ENCODE measurements at regions not wholly inside any gene's neighbourhood (a gene's known extent, or its start where the extent isn't known, plus 50 kb on each side); places are given as distances from the start of the nearest gene placed in this dataset.
A peak's percentile ranks its signal among the peaks of the same experiment; 100 is the strongest.
"Not testable (repeated sequence)": the region's sequence is repeated elsewhere in the genome, so short reads cannot be mapped to it uniquely, and the experiment has no call there.

DNA sequence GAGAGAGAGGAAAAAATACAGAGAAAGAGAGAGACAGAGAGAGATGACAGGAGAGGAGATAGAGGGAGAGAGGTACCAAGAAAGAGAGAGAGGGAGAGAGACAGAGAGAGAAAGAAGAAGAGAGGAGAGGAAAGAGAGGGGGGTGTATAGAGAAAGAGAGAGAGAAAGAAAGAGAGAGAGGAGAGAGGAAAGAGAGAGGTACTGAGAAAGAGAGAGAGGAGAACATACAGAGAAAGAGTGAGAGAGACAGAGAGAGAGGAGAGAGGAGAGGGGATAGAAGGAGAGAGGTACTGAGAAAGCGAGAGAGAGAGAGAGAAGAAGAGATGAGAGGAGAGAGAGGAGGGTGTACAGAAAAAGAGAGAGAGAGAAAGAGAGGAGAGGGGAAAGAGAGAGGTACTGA, 269.4 kb downstream of the CRLF2 start:
- DNase-seq, result no peak

DNA sequence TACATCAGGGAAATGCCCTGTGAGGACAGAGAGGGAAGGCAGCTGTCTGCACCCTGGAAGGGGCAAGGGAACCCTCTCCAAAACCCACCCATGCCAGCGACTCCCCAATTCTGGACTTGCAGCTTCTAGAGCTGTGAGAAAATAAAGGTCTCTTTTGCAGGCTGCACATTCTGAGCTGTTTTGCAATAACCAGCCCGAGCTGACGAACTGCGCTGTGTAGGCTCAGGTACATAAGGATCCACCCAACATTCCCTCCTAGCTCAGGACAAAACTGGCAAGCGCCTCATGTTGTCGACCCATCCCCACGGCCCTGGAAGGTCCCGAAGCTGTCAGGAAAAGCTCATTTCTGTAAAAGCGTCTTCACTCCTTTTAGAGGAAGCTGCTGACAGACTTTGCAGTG, 271.8 kb downstream of the CRLF2 start:
- no peak for DNase-seq

DNA sequence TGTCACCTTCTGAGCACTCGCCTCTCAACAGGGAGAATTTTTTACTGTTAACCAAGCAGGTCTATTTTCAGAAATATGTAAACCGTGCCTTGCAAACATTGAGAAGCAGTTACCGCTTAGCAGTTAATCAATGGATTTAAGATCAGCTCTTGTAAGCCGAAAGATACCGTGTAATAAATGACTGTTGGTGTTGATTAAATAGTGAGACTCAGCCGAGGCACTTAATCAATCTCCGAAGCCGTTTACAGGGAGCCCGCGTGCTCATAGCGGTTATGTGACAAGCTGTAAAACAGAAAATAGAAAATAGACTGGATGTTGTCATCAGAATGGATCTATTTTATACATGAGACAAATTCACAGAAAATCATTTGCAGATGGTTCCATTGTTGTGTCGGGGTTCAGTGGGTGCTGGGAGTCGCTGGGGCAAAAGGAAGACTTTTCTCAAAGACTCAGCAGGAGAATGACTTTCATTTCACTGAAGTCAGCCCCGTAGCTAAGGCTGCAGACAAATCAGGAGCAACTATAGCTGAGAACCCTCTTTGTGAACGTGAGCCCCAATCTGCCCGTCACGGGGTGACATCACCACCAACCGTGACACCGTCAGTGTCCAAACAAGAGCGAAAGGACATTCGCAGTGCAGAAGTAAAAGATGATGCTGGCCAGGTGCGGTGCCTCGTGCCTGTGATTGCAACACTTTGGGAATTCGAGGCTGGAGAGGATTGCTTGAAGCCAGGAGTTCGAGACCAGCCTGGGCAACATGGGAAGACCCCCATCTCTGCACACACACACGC, 275.3 kb downstream of the CRLF2 start:
- no peak for DNase-seq

DNA sequence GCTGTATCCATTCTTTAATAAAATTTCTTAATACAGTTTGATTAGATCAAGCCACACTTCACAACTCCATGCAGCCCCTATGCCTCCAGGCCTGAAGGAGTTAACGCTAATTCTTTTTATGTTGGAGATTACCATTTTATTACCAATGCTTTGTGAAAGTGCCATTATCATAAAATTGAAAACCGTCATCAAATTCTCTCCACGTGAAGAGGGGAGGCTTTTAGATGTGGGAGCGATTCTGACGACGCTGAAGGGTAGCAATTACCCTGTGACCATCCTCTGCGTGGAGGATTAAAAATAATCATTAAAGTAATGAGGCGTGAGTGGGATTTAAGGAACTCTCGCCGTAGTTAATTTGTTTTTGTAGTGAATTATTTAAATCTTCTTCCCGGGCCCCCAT, 278.8 kb downstream of the CRLF2 start:
- no peak for DNase-seq

DNA sequence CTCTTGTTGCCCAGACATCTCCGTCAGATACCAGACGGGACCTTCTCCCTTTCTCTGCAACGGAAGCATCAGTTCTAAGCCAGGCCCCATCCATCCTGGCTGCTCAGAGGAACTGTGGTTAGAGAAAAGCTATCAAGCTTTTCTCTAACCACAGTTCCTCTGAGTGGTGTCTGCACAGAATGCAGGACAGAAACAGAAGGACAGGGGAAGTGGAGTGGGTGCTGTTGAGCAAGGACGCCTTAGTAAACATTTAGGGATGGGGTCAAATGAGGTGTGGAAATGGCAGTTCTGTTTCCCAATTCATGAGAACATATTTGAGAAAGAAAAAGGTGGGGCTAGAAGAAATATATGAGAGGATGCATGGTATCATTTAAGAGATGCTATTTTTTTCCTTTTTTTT, 283.8 kb downstream of the CRLF2 start:
- no peak for DNase-seq

DNA sequence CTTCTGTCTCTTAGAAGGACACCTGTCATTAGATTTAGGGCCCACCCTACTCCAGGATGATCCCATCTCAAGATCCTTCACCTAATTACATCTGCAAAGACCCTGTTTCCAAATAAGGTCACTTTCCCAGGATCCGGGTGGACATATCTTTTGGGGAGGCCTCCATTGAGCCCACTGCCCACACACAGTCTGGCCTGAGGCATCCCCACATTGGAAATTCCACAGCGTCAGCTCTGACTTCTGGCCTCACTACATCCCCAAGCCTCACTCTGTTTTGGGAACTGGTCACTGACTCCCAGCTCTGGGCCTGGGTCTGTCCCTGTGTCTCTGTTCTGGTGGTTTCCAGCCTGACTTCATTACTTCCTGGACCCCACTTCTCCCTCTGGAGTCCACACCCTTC, 285.5 kb downstream of the CRLF2 start:
- no peak for DNase-seq

DNA sequence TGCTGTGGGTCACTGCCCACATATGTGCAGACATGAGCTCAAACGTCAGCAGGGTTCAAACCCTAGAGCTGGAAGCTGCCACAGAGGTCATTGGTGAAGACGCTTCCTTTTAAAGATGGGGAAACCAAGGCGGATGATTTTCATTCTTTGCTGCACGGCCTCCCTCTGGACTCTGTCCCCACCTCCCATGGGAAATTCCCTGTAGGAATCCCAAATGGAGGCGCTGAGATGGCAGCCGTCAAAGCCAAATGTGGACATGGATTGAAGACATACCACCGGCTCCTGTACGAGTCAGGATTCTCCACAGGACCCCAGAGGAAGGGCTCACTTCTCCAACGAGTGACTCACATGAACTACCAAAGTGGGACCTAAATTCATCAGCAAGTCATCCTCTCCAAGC, 286.4 kb downstream of the CRLF2 start:
- no peak for DNase-seq

DNA sequence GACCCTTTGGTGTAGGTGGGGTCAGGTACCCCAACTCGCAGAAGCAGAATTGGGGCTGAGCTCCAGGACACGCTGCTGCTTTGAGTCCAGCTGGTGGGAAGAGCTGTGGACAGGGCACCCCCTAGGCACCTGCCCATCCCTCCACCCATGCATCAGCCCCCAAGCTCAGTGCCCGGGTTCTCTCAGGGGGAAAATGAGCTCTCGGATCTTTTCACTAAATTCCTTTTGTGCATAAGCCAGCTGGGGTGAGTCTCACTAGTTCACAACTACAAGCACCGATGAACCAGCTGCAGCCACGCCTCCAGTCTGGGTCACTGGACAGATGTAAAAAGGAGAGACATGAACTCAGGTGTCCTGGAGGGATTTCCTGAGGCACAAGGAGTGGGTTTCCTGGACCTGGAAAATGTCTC, 286.8 kb downstream of the CRLF2 start:
- DNase-seq, result no peak

DNA sequence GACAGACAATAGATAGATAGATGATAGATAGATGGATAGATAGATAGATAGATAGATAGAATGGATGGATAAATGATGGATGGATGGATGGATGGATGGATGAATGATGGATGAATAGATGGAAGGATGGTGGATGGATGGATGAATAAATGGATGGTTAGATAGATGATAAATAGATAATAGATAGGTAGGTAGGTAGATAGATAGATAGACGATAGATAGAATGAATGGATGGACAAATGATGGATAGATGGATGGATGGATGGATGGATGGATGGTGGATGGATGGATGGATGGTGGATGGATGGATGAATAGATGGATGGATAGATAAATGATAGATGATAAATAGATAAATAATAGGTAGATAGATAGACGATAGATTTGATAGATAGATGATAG, 287.4 kb downstream of the CRLF2 start:
- no peak for DNase-seq

DNA sequence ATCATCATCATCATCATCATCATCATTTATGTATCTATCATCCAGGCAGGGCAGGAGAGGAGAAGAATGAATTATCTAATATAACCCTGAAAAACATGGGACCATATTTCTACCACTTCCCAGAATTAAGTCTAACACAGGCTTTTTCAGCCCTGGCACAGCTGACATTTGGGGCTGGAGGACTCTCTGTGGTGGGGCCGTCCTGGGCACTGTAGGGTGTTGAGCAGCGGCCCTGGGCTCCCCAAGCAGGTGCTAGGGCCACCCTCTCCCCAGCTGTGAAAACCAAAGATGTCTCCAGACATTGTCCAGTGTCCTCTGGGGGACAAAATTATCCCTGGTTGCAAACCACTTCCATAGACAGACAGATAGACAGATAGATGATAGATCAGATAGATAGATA, 288.4 kb downstream of the CRLF2 start:
- DNase-seq, result no peak

DNA sequence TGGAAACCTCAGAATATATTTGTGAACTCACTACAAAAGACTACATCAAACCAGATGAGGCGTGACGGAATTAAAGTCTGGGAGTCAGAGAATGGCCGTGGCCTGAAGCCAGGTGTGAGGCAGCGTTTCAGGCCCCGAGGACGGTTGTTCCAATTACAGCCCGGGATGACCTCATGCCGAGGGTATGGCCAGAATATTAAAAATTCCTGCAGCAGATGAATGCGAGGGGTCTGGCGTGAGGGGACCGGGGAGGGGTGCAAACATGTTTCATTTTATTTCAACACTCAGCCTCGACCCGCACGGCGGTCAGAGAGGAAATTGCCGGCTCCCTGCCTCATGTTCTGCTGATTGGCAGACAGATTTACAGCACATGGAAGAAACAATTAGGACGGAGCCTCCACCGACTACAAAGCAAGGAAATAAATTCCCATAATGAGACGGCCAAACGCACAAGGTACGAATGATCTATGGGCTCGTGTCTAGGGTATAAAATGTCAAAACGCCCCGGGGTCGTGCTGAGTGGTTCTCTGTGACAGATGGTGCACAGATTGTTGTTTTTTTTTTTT, 289.7 kb downstream of the SHOX start:
- no peak for DNase-seq

DNA sequence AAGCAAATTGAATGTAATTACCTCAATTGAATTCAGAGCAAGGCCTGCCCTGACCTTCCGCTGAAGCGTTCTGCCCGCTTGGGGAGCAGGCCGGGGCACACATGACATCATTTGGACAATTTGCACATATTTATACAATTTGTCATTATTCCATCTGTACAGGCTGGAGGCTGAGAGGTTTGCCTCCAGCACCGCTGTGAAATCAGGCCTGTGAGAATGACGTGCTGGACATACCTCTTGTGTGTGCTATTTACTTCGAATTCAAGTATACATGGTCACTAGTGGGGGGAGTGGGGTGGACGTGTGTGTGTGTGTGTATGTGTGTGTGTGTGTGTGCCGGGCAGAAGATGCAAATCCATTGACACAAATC, 285.6 kb downstream of the SHOX start:
- DNase-seq, result no peak

DNA sequence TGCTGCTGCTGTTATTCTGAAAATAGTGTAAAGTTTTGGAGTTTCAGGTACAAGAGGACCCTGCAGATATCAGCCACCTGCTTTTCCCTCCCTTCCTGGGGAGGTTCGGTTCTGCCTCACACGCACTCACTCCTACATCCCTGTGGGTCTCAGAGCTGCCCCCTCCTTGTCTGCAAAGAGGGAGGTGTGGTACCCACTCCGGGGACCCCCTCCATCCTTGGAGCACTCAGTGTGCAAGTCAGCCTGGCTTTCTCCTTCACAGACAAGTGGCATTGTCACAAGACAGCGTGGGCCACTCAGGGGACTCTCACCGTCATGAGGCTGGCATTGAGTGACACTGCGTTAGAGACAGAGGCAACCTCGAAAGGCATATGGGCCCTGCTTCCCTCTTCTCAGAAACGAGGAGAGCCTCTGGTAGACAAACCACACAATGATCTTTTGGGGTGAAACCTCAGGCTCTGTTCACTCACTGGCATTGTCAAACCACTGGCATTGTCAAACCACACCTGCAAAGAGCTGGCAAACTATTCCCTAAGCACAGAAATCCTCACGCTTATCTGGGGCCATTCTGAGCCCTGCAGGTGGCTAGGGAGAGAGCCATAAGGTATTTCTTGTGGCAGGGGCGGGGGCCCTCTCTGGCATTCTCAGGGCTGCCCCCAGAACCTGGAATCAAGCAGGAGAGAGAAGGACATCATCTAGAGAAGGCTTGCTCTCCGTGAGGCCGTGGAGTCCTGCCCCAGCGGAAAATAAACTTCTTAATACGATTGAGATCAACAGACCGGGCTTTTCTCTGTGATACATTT, 285.0 kb downstream of the SHOX start:
- peak; percentile 4 for DNase-seq

DNA sequence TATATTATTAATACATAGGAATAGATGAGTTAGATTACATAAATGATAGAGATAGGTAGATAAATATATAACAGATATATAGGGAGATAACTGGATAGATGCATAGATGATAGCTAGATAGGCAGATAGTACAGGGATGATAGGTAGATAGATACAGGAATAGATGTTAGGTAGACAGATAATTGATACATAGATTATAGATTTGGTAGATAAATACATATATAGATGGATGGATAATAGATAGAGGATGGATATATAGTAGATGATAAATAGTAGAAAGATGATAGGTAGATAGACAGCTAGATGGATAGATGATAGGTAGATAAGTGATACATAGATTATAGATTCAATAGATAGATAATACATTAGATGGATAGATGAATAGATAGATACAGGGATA, 283.6 kb downstream of the SHOX start:
- no peak for DNase-seq

DNA sequence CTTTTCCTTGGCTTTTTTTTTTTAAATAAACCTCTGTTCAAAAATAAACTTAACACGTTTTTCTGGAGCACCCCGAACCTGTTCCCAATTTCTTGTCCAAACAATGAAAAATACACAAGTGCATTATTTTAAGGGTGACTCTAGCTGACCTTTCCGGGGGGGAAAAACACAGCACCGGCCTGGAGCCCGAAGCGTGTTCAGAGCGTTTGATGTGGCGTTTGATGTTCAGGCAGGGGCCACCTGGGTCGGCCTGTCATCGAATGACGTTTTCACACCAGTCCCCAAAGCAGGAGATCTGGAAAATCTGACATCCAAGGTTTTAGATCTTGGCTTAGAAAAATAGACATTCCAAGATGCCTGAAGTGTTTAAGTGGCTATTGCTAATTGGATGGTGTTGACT, 282.1 kb downstream of the SHOX start:
- no peak for DNase-seq

DNA sequence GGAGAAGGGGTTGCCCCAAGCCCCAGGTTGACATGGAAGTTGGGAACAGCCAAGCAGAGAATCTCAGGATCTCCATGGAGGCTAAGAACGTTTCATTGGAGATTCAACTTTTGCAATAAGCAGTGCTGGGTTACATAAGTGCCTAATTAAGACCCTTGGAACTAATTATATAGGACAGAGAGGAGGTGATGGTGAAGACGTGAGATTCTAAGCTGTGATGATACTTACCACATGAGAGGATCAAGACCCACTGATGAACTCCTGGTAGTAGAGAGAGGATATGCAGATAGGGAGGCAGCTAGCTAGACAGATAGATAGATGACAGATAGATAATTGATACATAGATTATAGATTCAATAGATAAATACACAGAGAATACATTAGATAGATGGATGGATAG, 278.5 kb downstream of the SHOX start:
- not testable (repeated sequence) for DNase-seq

DNA sequence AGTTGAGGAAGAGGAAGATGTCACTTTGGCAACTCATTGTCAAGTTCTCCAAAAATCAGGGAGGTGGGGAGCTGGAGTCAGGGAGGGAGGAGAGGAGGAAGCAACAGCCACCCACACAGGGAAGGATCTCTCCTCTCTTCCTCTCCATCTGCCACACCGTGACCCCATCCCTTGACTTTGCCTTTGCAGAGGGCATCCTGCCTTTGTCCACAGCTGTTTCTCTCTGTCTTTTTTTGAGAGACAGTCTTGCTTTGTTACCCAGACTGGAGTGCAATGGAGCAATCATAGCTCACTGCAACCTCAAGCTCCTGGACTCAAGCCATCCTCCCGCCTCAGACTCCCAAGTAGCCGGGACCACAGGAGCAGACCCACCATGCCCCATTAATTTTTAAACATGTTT, 276.0 kb downstream of the SHOX start:
- DNase-seq, result no peak

DNA sequence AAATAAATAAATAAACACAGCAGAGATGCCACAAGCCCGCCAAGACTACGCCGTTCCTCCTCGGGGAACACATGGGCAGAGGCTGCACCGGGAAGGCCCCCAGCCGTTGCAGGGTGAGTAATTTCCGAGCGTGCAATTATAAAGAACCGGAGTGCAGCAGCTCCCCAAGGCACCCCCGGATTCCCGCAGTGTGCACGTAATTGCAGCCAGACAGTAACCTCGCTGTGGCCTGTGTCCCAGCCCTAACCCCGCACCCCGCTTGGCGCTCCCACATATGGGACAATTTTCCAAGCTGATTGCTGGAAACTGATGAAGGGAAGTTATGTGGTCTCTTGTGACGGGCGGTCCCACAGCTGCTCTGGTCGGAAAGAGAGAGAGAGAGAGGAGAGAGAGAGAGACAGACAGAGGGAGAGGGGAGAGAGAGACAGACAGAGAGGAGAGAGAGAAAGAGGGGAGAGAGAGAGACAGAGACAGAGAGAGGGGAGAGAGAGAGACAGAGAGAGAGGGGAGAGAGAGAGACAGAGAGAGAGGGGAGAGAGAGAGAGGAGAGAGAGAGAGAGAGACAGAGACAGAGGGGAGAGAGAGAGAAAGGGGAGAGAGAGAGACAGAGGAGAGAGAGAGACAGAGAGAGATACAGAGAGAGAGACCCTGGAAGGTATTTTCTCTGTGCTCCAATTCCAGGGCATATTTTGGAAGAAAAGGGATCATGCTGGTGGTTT, 275.4 kb downstream of the SHOX start:
- DNase-seq, result no peak

DNA sequence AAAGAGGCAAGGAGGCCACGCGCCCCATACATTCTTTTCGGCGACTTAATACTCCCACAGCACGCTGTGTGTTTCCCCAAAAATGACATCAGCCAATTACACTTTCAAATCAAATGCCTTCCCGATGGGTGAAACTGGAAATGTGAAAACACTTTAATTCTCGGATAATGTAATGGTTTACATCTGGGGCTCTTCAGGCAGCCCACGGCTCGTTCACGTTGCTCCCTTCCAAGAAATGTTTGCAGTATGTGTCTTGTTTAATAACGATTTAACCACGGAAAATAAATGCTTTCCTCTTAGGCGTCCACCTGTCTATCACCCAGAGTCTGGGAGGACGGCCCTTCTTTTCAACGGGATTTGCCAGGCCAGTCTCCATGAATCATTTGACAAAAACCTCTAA, 272.5 kb downstream of the SHOX start:
- no peak for DNase-seq

DNA sequence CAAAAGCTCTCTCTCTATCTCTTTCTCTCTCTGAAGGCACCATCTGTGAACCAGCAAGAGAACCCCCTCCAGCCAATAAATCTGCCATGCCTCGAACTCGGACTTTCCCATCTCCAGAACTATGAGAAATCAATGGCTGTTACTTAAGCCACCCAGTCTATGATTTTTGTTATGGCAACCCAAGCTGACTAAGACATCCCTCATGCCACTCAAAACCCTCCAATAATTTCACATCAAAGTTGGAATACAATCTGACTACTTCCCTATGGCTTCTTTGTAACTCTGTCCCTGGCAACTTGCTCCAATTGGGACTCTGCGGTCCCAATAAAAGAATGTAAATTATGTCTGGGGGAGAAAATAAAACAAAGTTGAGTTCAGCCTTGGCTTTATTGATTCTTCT, 265.7 kb downstream of the SHOX start:
- no peak for DNase-seq

DNA sequence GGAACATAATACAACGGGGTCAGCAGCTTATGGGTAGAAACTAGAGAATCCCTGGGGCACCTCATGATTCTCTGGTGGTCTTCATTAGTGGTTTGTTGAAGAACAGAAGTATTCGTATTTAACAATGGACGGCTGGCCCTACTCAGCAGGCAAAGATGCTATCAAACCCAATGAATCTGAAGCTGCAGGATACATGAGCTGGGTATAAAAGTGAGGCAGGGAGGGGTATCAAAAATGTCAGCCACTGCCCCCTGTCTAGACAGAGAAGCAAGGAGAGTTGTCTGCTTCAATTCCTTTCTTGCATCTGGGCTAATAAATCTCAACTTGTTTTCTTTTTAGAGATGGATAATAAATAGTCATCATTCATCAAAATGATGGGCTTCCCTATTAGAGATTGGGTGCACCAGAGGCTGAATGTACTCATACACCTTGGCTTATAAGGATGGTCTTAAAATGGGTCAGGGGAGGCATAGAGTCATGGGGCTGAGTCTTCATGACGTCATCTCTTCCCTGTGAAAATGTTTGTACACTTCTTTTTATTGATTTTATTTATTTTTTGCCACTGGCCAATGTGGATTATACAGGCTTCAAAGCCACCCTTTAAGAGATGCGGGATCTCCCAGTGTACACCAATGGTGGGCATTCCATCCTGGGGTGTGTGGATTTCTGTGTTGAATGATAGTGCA, 259.5 kb downstream of the SHOX start:
- no peak for DNase-seq

DNA sequence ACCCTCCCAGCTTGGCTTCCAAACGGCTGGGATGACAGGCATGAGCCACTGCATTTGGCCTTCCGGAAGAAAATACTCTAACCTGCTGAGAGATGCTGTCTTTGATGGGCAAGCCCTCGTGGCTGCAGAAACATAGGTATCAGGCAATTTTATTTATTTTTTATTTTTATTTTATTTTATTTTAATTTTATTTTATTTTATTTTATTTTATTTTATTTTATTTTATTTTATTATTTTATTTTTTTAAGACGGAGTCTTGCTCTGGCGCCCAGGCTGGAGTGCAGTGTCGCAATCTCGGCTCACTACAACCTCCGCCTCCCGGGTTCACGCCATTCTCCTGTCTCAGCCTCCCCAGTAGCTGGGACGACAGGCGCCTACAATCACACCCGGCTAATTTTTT, 257.1 kb downstream of the SHOX start:
- DNase-seq, result not testable (repeated sequence)

DNA sequence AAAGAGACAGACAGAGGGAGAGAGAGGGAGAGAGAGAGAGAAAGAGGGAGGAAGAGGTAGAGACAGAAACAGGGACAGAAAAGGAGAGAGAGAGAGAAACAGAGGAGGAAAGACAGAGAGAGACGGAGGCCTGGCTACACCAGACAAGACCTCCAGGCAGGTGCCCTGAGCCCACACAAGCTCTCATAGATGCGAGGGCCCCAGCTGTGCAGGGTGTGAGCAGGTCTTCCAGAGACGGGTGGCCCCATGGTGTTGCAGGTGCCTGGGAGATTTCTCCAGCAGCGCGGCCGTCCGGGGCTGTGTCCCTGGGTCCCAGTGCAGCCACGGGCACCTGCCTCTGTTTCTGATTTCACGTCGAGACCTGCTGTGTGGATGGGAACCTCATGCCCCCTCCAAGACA, 253.0 kb downstream of the SHOX start:
- DNase-seq, result no peak
